Stimulated activated CD4-positive, alpha-beta T cell treated with anti-CD3 and anti-CD28 coated beads, Interleukin-4, amount 100 ng/mL, for 48 hours (primary cell): ENCODE measurements at regions not wholly inside any gene's neighbourhood (a gene's known extent, or its start where the extent isn't known, plus 50 kb on each side); places are given as distances from the start of the nearest gene placed in this dataset.
A peak's percentile ranks its signal among the peaks of the same experiment; 100 is the strongest.

Source experiments
- DNase-seq, 2 donors: peaks; one replicate each; pipeline ENCODE4 v3.0.0-alpha.2; 2020; ENCODE audit warnings: low read depth in 2 of 2

DNA sequence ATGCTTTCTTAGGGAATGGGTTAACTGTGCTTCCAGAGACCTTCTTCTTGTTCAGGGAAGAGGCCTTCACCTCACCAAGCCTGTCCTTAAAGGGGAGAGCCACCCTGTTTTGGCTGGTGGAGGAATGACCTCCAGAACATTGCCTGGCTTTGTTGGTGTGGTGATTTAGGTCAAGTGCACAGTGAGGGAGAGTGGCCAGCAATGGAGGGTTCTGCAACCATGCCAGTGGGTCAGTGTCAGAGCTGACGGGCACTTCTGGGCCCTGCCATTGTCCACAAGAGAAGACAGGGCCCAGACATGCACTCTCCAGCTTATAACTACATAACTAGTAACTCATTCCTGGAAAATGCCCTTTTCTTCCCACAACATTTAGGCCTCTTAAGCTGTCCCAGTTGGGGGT, 238.5 kb upstream of the AKR1E2 start:
- no peak for DNase-seq

GRCh38 chr10:4586776-4587175, 239.2 kb upstream of the AKR1E2 start:
- DNase-seq = no peak

DNA sequence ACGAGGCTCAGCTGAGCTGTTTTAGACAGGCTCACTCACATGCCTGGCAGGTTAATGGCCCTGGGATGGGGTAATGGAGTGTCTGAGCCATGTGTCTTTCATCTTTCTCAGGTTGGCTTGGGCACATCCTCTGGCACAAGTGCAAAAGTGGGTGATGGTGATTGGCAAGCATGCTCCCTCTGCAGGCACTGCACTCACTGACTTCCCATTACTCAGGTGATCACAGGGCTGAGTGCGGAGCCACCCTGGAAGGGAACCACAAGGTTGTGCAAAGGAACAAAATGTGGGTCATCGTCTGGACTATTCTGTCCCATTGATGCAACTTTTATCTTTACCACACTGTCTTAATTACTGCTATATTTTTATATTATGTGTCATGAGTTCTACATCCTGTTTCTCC, 244.1 kb upstream of the AKR1E2 start:
- no peak for DNase-seq

GRCh38 chr10:4579844-4580243, 246.2 kb upstream of the AKR1E2 start:
- DNase-seq = no peak

GRCh38 chr10:4576206-4576605, 249.8 kb upstream of the AKR1E2 start:
- no peak for DNase-seq

DNA sequence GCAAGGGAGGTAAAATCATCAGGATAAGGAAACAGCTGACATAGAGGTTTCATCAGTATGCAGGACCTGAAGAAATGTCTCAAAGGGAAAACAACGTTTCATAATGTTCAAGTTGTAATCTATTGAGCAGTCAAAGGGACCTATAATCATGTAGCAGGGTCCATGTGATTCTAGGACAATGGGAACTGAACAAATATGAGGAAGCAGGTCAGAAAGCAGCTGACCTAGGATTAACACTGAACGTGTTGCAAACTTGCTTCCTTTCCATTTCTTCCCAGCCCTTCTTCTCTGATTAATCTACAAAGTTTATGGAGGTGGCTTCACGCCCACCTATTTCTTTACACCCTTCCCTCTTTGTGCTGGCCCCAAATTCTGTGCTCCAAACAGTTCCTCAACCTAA, 256.9 kb upstream of the AKR1E2 start:
- no peak for DNase-seq

DNA sequence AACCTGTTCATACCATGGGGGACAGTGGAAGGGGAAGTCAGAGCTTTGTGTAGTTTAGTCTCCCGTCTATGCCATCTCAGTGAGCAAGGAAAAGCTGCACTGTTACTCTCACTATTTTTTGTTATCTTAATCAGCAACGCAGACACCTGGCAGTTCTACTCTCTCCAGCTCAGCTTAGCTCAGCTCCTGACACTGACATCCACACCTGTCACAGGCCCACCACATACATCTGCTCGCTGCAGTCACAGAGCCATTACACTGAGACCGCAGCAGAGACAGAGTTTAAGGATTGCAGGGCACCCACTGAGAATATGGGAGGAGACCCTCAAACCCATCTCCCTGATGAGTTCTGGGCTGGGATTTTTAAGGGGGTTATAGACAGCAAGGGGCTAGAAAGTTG, 257.3 kb upstream of the AKR1E2 start:
- no peak for DNase-seq

GRCh38 chr10:4568086-4568485, 257.9 kb upstream of the AKR1E2 start:
- DNase-seq = no peak

GRCh38 chr10:4567637-4568036, 258.4 kb upstream of the AKR1E2 start:
- DNase-seq = no peak

- DNase-seq = no peak
These were observed 260.0 kb upstream of the AKR1E2 start for GRCh38 chr10:4566011-4566410.

- DNase-seq = no peak
These were observed 264.7 kb upstream of the AKR1E2 start for GRCh38 chr10:4561296-4561695.

GRCh38 chr10:4557469-4557868, 268.5 kb upstream of the AKR1E2 start:
- DNase-seq = no peak

GRCh38 chr10:4556527-4556926, 269.5 kb upstream of the AKR1E2 start:
- no peak for DNase-seq

- no peak for DNase-seq
These were observed 270.1 kb upstream of the AKR1E2 start for GRCh38 chr10:4555920-4556319.

DNA sequence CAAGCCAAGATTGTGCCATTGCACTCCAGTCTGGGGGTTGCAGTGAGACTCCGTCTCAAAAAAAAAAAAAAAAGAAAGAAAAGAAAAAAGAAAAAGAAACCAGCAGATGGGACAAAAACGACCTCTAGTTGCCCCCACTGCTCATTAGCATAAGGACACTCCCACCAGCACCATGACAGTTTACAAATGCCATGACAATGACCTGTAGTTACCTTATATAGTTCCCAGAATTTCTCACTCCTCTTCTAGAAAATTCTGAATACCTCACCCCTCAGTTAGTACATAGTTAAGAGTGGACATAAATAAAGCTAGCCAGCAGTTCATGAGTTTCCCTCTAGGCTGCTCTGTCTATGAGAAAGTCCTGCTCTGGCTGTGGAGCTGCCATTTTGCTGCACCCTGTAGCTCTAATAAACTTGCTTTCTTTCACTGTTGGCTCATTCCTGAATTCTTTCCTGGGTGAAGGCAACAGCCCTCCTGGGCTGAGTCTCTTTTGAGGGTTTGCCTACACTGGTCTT, 276.8 kb upstream of the AKR1E2 start:
- no peak for DNase-seq

DNA sequence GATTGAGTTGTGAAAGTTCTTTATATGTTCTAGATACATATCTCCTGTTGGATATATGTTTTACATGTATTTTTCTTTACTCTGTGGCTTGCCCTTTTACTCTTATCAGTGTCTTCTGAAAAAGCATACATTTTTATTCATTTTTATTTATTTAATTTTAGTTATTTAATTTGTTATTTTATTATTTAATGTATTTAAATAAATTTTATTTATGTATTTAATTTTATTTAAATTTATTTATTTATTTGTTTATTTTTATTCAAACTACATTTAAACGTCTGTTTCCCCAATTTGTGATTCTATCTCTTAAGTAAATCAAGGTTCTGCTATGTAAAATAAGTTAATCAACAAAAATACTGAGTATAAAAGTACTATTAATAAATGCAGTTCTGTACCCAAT, 279.1 kb upstream of the AKR1E2 start:
- DNase-seq = no peak

DNA sequence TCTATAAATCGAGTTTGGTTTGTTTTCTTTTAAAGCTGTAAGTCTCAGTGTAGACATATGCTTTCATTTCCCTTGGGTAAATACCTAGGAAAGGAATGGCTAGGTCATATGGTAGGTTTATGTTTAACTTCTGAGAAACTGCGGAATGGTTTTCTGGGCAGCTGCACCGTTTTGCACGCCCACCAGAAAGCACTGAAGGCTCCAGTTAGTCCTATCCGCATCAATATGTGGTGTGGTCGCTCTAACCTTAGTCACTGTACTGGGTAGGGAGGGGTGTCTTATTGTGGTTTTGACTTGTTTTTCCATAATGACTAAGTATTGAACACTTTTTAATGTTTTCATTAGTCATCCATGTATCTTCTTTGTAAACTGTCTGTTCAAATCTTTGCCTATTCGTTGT, 279.5 kb upstream of the AKR1E2 start:
- peak; percentile 6 to 31 for DNase-seq

DNA sequence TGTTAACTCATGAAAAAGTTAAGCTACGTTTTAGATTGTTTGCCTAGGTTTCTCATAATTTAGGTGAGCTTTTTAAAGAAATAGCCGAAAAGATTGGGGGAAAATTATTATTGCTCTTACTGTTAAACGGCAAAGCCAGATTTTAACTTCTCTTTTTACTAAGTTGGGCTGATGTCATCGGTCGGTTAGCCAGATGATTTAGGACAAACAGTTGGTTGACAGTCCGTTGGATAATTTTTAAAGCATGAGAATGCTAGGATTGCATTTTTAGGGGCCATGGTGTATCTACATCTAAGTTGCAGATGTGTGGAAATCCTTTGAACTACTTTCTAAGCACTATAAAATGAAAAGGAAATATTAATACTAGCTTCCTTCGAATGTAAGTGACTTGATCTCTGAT, 280.9 kb upstream of the AKR1E2 start:
- DNase-seq = no peak

- no peak for DNase-seq
These were observed 282.0 kb upstream of the AKR1E2 start for GRCh38 chr10:4543938-4544533.

- DNase-seq = no peak
These were observed 284.7 kb upstream of the AKR1E2 start for GRCh38 chr10:4541292-4541691.

DNA sequence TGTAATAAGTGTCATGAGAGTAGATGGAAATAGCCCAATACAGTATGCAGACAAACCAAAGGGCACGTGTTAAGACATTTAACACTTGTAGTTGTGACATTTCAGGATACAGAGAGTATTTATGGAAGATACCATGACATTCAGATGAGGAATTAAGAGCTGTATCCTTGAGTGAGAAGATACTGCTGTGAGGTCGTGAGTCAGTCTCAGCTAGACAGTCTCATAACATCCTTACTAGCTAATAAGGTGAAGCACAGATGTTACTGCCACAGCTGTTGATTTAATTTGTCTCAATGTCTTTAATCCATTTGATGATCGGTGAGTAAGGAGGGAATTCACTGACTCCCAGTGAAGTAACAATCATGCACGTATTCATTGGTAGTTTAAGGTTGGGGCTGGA, 288.0 kb upstream of the AKR1E2 start:
- DNase-seq = no peak

DNA sequence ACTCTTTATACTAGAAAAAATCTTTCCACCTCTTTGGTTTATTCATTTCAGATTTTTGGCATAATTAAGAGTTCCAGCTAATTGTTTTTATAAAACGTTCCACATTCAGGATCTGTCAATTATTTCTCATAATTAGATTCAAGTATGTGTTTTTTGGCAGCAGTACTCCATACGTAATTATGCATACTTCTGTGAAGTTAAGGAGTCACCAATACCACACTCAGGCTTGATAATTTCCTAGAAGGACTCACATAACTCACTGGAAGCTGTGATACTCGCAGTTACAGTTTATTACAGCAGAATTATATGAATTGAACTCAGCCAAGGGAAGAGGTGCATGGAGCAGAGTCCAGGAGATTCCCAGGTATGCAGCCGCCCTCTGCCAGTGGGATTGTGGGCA, 290.5 kb upstream of the AKR1E2 start:
- DNase-seq = no peak

GRCh38 chr10:4533621-4534020, 292.4 kb upstream of the AKR1E2 start:
- no peak for DNase-seq

GRCh38 chr10:4532976-4533375, 293.0 kb upstream of the AKR1E2 start:
- DNase-seq = no peak
